Thoracic aorta (tissue), 2 donors: ENCODE measurements at regions not wholly inside any gene's neighbourhood (a gene's known extent, or its start where the extent isn't known, plus 50 kb on each side); places are given as distances from the start of the nearest gene placed in this dataset.

Source experiments
- ATAC-seq: fragments of 150-250 bp; one replicate; pipeline ENCODE4 v1.8.0; 2017; ENCODE audit warnings: low read depth; ENCODE audit not compliant: insufficient number of reproducible peaks, low FRiP score
- DNase-seq: peaks from one replicate; pipeline ENCODE4 v3.0.0-alpha.2; 2020; ENCODE audit warnings: low spot score
- H3K27ac ChIP-seq, 2 donors: fragments of 200-600 bp; sonication (generic); 1 replicate in 1 of 2; 2 replicates in 1 of 2; pipeline ENCODE4 v1.5.1; 2016; ENCODE audit warnings: mild to moderate bottlenecking in 2 of 2, moderate library complexity in 2 of 2
- H3K27me3 ChIP-seq: fragments of 200-600 bp; sonication (generic); replicated peaks from 2 replicates; pipeline ENCODE4 v1.6.0; 2016; ENCODE audit warnings: mild to moderate bottlenecking; ENCODE audit not compliant: insufficient read depth
- H3K36me3 ChIP-seq: fragments of 200-600 bp; sonication (generic); one replicate; pipeline ENCODE4 v1.5.1; 2016
- H3K4me1 ChIP-seq, 2 donors: fragments of 200-600 bp; sonication (generic); 1 replicate in 1 of 2; 2 replicates in 1 of 2; pipeline versions ENCODE4 v1.5.1 to v1.6.0; 2016; ENCODE audit warnings: low read depth in 2 of 2, mild to moderate bottlenecking in 1 of 2; ENCODE audit not compliant: control insufficient read depth in 1 of 2
- H3K4me3 ChIP-seq: fragments of 200-600 bp; sonication (generic); 2 replicates; pipeline ENCODE4 v1.5.1; 2016; ENCODE audit warnings: mild to moderate bottlenecking
- H3K9me3 ChIP-seq: fragments of 200-600 bp; sonication (generic); 2 replicates; pipeline ENCODE4 v1.5.1; 2016
- CTCF ChIP-seq: fragments of 200-600 bp; sonication (generic); IDR thresholded peaks from one replicate; pipeline ENCODE4 v1.5.1; 2019; ENCODE audit warnings: antibody characterized with exemption

GRCh38 chr10:3400348-3400747, 227.8 kb upstream of the PITRM1 start:
- no peak overlapping the region for H3K4me3 ChIP-seq
- no peaks in the 10 kb centered on the region for H3K9me3 ChIP-seq
- DNase-seq, result no peak
- no peak for ATAC-seq
- H3K27ac ChIP-seq, result peak overlapping the region; percentile 46 to 67
- H3K27me3 ChIP-seq, result no peaks in the 10 kb centered on the region
- no peaks in the 10 kb centered on the region for H3K36me3 ChIP-seq
- no peak for TF ChIP-seq CTCF
- H3K4me1 ChIP-seq, result peaks cover 0 to 25% of the 10 kb centered on the region in 2 donors

- no peak overlapping the region for H3K4me3 ChIP-seq
- no peaks in the 10 kb centered on the region for H3K9me3 ChIP-seq
- peak overlapping the region in 1 of 2 donors; percentile 67 for H3K27ac ChIP-seq
- no peak for DNase-seq
- TF ChIP-seq CTCF, result no peak
- ATAC-seq, result no peak
- H3K4me1 ChIP-seq, result peaks cover 0 to 30% of the 10 kb centered on the region in 2 donors
- no peaks in the 10 kb centered on the region for H3K36me3 ChIP-seq
- no peaks in the 10 kb centered on the region for H3K27me3 ChIP-seq
Observed at GRCh38 chr10:3399756-3400155, 227.2 kb upstream of the PITRM1 start.

GRCh38 chr10:3398825-3399646, 226.5 kb upstream of the PITRM1 start:
- Histone ChIP-seq H3K4me1 (peaks cover 0 to 30% of the 10 kb centered on the region in 2 donors), H3K4me3 (no peak overlapping the region), H3K36me3 (no peaks in the 10 kb centered on the region), H3K9me3 (no peaks in the 10 kb centered on the region), H3K27me3 (no peaks in the 10 kb centered on the region), H3K27ac (no peak overlapping the region)
- DNase-seq (no peak), ATAC-seq (no peak)
- no peak for TF ChIP-seq CTCF

- no peak for ATAC-seq
- no peaks in the 10 kb centered on the region for H3K27me3 ChIP-seq
- H3K27ac ChIP-seq, result no peak overlapping the region
- H3K36me3 ChIP-seq, result no peaks in the 10 kb centered on the region
- no peak for DNase-seq
- H3K4me3 ChIP-seq, result no peak overlapping the region
- H3K9me3 ChIP-seq, result no peaks in the 10 kb centered on the region
- TF ChIP-seq CTCF, result no peak
- peaks cover 0 to 30% of the 10 kb centered on the region in 2 donors for H3K4me1 ChIP-seq
Observed at GRCh38 chr10:3397846-3398245, 225.3 kb upstream of the PITRM1 start.

GRCh38 chr10:3397231-3397630, 224.6 kb upstream of the PITRM1 start:
- Histone ChIP-seq H3K36me3 (no peaks in the 10 kb centered on the region), H3K4me1 (peaks cover 0 to 30% of the 10 kb centered on the region in 2 donors), H3K4me3 (no peak overlapping the region), H3K27me3 (no peaks in the 10 kb centered on the region), H3K9me3 (no peaks in the 10 kb centered on the region), H3K27ac (no peak overlapping the region)
- DNase-seq (no peak), ATAC-seq (no peak)
- TF ChIP-seq CTCF, result no peak
